SK-N-SH treated with all-trans-retinoic acid at 6 μM for 48 hours (cell line): ENCODE measurements at regions not wholly inside any gene's neighbourhood (a gene's known extent, or its start where the extent isn't known, plus 50 kb on each side); places are given as distances from the start of the nearest gene placed in this dataset.

Source experiments
- ATAC-seq: fragments of 200-7000 bp; cut with Tn5 transposase; 3 replicates; pipeline ENCODE4 v1.9.1; 2020; ENCODE audit warnings: mild to moderate bottlenecking, moderate library complexity
- ARNTL ChIP-seq: fragments of 450-650 bp; formaldehyde crosslinking; IDR thresholded peaks from 2 replicates; pipeline ENCODE4 v1.5.0; 2020; ENCODE audit warnings: low read depth, mild to moderate bottlenecking, moderate library complexity, borderline replicate concordance
- BACH2 ChIP-seq: fragments of 250-450 bp; sonication (Bioruptor Pico); IDR thresholded peaks from 2 replicates; pipeline ENCODE4 v1.9.0; 2021; ENCODE audit warnings: mild to moderate bottlenecking, borderline replicate concordance
- CREB5 ChIP-seq: fragments of 250-450 bp; sonication (Bioruptor Pico); IDR thresholded peaks from 2 replicates; pipeline ENCODE4 v1.5.1; 2020; ENCODE audit warnings: low read depth, mild to moderate bottlenecking, moderate library complexity
- CSDC2 ChIP-seq: fragments of 250-450 bp; sonication (Bioruptor Pico); IDR thresholded peaks from 2 replicates; pipeline ENCODE4 v1.5.0; 2020; ENCODE audit warnings: mild to moderate bottlenecking, moderate library complexity
- ESRRG ChIP-seq: fragments of 250-450 bp; sonication (Bioruptor Pico); IDR thresholded peaks from 2 replicates; pipeline ENCODE4 v1.6.1; 2021; ENCODE audit warnings: mild to moderate bottlenecking
- ISL1 ChIP-seq: fragments of 250-450 bp; sonication (Bioruptor Pico); IDR thresholded peaks from 2 replicates; pipeline ENCODE4 v2.1.2; 2022; ENCODE audit warnings: mild to moderate bottlenecking, moderate library complexity
- PATZ1 ChIP-seq: fragments of 250-450 bp; sonication (Bioruptor Pico); IDR thresholded peaks from 2 replicates; pipeline ENCODE4 v1.8.0; 2020; ENCODE audit warnings: mild to moderate bottlenecking, moderate library complexity, borderline replicate concordance
- POU6F1 ChIP-seq: fragments of 250-450 bp; sonication (Bioruptor Pico); IDR thresholded peaks from 2 replicates; pipeline ENCODE4 v1.8.0; 2021; ENCODE audit warnings: low read depth, mild to moderate bottlenecking, moderate library complexity, borderline replicate concordance
- PPARA ChIP-seq: fragments of 250-450 bp; sonication (Bioruptor Pico); IDR thresholded peaks from 2 replicates; pipeline ENCODE4 v1.5.0; 2020; ENCODE audit warnings: mild to moderate bottlenecking, borderline replicate concordance
- RARB ChIP-seq: fragments of 250-450 bp; sonication (Bioruptor Pico); IDR thresholded peaks from 2 replicates; pipeline ENCODE4 v1.8.0; 2021; ENCODE audit warnings: mild to moderate bottlenecking, moderate library complexity
- SNAI2 ChIP-seq: fragments of 250-450 bp; sonication (Bioruptor Pico); IDR thresholded peaks from 2 replicates; pipeline ENCODE4 v1.5.0; 2020; ENCODE audit warnings: mild to moderate bottlenecking, moderate library complexity
- TCF4 ChIP-seq: fragments of 250-450 bp; sonication (Bioruptor Pico); IDR thresholded peaks from 2 replicates; pipeline ENCODE4 v1.8.0; 2021; ENCODE audit warnings: mild to moderate bottlenecking, moderate library complexity, borderline replicate concordance
- TOX ChIP-seq: fragments of 250-450 bp; sonication (Bioruptor Pico); IDR thresholded peaks from 2 replicates; pipeline ENCODE4 v1.8.0; 2021; ENCODE audit warnings: mild to moderate bottlenecking, moderate library complexity, borderline replicate concordance
- ZC3H10 ChIP-seq: fragments of 250-450 bp; sonication (Bioruptor Pico); IDR thresholded peaks from 2 replicates; pipeline ENCODE4 v1.5.1; 2021; ENCODE audit warnings: mild to moderate bottlenecking, moderate library complexity
- ZFP3 ChIP-seq: fragments of 250-450 bp; sonication (Bioruptor Pico); IDR thresholded peaks from 2 replicates; pipeline ENCODE4 v1.5.0; 2020; ENCODE audit warnings: mild to moderate bottlenecking, moderate library complexity
- ZFP30 ChIP-seq: fragments of 450-650 bp; formaldehyde crosslinking; IDR thresholded peaks from 2 replicates; pipeline ENCODE4 v1.5.0; 2022; ENCODE audit warnings: mild to moderate bottlenecking, moderate library complexity
- ZNF565 ChIP-seq: fragments of 450-650 bp; formaldehyde crosslinking; conservative IDR thresholded peaks from 2 replicates; pipeline ENCODE4 v1.5.0; 2020; ENCODE audit warnings: low read depth, mild to moderate bottlenecking, moderate library complexity
- ZNF70 ChIP-seq: fragments of 450-650 bp; formaldehyde crosslinking; IDR thresholded peaks from 2 replicates; pipeline ENCODE4 v1.5.0; 2020; ENCODE audit warnings: mild to moderate bottlenecking, moderate library complexity
- ZNF8 ChIP-seq: fragments of 450-650 bp; formaldehyde crosslinking; IDR thresholded peaks from 2 replicates; pipeline ENCODE4 v1.5.0; 2020; ENCODE audit warnings: mild to moderate bottlenecking, moderate library complexity
- TF ChIP-seq, protein P1 (sequence below): fragments of 250-450 bp; sonication (Bioruptor Pico); IDR thresholded peaks from 2 replicates; pipeline ENCODE4 v1.5.1; 2021; ENCODE audit warnings: mild to moderate bottlenecking, moderate library complexity

DNA sequence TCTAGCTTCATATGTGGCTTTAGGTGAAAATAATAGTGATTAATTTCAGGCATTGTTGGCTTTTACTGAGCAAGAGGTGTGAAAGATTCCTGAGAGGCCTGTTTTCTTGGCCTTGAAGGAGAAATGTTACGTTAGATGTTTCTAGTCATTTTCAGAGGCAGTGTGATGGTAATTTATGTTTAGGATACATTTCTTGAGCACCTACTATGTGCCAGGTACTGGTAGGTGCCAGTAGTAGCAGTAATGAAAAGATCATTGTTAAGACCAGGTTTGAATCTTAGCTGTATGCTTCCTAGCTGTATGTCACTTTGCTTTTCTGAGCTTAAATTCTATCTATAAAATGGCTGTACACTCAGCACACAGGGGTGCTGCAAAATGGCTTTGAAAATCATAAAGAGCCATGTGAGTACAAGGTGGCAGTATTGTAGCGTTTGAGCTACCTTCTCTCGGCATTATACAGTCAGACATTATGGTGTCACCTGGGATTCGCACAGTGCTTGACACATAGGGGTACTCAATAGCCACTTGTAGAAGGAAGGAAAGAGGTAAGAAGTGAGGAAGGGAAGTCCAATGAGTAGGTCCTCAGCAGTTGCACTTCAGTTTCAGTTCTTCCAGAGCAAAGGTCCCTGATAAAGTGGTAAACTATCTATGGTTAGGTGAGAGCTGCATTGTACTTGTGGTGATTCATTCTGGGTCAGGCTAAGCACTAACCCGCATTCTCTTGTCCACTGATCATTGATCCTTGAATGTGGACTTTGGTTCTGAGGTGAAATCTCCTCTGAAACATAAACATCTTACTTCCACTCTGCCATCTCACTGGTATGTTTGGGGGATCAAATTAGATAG lies 166.5 kb upstream of the NR3C1 start:
- no peak for ATAC-seq
- TF ChIP-seq TCF4 (no peak), SNAI2 (no peak)
- TF ChIP-seq, all 23 proteins: peak for 0

DNA sequence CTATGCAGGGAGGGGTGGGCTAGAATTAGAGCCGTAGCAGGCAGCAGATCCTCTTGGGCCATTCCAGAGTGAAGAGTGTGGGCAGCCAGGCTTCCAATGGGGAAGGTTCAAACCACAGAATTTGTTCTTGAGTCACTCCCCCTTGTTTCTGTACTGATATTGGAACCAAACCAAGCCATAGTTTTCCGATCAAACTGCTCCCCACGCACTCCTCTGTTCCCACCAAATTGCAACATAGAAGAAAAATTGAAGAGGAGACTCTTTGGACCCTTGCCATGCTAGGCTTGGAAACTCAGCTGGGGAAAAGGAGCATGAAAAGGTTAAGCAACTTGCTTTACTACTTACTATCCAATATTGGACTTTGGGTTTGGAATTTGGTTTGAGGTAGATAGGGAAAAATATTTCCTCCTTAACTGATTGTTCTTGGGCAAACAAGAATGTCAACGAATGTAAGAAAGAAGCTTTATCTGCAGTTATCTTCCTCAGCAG lies 165.8 kb upstream of the NR3C1 start:
- no peak for ATAC-seq
- TF ChIP-seq ISL1 (CRISPR knock-in tag) = no peak
- TF ChIP-seq, protein P1, sequence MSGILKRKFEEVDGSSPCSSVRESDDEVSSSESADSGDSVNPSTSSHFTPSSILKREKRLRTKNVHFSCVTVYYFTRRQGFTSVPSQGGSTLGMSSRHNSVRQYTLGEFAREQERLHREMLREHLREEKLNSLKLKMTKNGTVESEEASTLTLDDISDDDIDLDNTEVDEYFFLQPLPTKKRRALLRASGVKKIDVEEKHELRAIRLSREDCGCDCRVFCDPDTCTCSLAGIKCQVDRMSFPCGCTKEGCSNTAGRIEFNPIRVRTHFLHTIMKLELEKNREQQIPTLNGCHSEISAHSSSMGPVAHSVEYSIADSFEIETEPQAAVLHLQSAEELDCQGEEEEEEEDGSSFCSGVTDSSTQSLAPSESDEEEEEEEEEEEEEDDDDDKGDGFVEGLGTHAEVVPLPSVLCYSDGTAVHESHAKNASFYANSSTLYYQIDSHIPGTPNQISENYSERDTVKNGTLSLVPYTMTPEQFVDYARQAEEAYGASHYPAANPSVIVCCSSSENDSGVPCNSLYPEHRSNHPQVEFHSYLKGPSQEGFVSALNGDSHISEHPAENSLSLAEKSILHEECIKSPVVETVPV (CRISPR knock-in tag) = no peak
- TF ChIP-seq ZNF565 = no peak
- TF ChIP-seq ZNF8 (CRISPR knock-in tag) = no peak
- no peak for TF ChIP-seq ZFP3 (CRISPR knock-in tag)
- no peak for TF ChIP-seq ZC3H10 (CRISPR knock-in tag)
- no peak for TF ChIP-seq SNAI2
- TF ChIP-seq CSDC2 (CRISPR knock-in tag) = no peak

DNA sequence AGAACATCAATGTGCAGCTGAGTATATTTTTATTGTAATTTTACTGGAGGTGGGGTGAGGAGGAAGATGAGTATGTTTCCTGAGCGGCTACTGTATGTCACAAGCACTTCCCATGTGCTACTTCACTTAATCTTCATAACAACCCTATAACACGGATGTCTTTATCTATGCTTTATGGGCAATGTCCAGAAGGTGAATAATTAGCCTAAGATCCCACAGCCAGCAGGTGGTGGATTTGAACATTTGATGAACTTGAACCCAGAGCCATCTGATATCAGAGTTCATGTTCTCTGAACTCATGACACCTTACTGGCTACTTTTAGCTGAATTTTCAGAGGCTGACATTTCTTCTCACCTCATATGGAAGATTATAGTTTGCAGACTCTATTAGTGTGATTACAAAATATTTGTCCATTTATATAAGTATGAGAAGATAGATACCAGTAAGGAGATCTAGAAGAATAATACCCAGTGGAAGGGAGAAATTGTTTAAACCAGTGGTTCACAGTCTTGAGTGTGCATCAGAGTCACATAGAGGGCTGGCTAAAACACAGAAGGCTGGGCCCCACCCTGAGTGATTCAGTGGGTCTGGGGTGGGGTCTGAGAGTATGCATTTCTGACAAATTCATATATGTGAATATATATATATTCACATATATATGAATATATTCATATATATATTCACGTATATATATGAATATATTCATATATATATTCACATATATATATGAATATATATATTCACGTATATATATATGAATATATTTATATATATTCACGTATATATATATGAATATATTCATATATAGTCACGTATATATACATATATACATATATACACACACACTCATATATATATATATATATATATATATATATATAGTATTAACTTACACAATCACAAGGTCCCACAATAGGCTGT lies 164.4 kb upstream of the NR3C1 start:
- ATAC-seq = no peak
- TF ChIP-seq ZFP3 (CRISPR knock-in tag) (no peak), ZFP30 (CRISPR knock-in tag) (no peak), PPARA (CRISPR knock-in tag) (no peak), BACH2 (no peak), PATZ1 (CRISPR knock-in tag) (no peak), TOX (CRISPR knock-in tag) (no peak), ZC3H10 (CRISPR knock-in tag) (no peak), ISL1 (CRISPR knock-in tag) (no peak)
- TF ChIP-seq, protein P1 (CRISPR knock-in tag) = no peak

GRCh38 chr5:143566139-143566538 lies 162.7 kb upstream of the NR3C1 start:
- ATAC-seq = no peak
- TF ChIP-seq, protein P1 (CRISPR knock-in tag) = no peak
- no peak for TF ChIP-seq CREB5 (CRISPR knock-in tag)
- TF ChIP-seq CSDC2 (CRISPR knock-in tag) = no peak
- no peak for TF ChIP-seq TOX (CRISPR knock-in tag)
- no peak for TF ChIP-seq RARB (CRISPR knock-in tag)
- TF ChIP-seq ZNF565 = no peak
- no peak for TF ChIP-seq PATZ1 (CRISPR knock-in tag)
- TF ChIP-seq POU6F1 = no peak
- no peak for TF ChIP-seq ARNTL
- TF ChIP-seq ESRRG (CRISPR knock-in tag) = no peak
- TF ChIP-seq ZNF70 (CRISPR knock-in tag) = no peak
- TF ChIP-seq ZNF8 (CRISPR knock-in tag) = no peak
- TF ChIP-seq ZC3H10 (CRISPR knock-in tag) = no peak
- TF ChIP-seq ISL1 (CRISPR knock-in tag) = no peak
- TF ChIP-seq, all 23 proteins: peak for 0
